ENCODE measurements at regions not wholly inside any gene's neighbourhood (a gene's known extent, or its start where the extent isn't known, plus 50 kb on each side); places are given as distances from the start of the nearest gene placed in this dataset.

DNA sequence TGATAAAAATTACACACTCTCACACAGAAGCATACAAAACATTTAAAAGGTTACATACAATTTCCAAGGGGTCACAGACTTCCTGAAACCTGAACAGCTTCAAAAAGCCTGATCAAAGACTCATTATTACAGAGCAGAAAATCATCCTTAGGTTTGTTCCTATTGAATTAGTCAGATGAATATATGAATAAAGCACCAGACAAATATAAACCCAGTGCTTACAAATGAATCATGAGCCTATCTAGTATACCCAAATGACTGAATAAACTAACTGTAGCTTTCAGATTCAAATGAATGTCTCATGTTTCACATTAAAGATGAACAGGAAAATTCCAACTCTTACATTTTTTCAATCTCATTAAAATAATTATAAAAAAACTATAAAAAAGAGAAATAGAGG lies 550.3 kb downstream of the SUCLG1 start:
- Histone ChIP-seq H3K79me1 (ENCODE audit: low read length) (no peaks in the 10 kb centered on the region), H2BK120ac (ENCODE audit: low read depth, low read length) (no peak overlapping the region), H2BK15ac (replicated peaks; ENCODE audit: low read depth) (no peak overlapping the region)

DNA sequence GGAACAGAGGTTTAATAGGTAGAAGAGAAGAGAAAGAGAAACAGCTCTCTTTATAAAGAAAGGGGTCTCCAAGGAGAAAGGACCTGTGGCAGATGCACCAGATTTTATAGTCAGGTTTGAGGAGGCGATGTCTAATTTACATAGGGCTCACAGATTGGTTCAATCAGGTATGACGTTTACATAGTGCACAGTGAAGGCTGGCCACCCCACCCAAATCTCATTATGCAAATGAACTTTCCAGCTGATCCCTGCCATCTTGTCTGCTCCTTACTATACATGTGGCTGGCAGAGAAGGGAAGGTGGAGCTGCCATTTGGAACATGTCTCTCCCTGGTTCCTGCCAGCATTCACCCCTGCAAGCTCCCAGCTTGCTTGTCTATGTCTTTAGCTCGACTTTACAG lies 557.8 kb downstream of the SUCLG1 start:
- H3K4me2 ChIP-seq (ENCODE audit: low read length): no peak overlapping the region
- H3K36me3 ChIP-seq (ENCODE audit: control insufficient read depth, insufficient read depth, low read length): no peaks in the 10 kb centered on the region
- no peak overlapping the region for H2AK5ac ChIP-seq (ENCODE audit: low read length)
- no peak overlapping the region for H3K23ac ChIP-seq (ENCODE audit: low read length)
- no peaks in the 10 kb centered on the region for H3K79me2 ChIP-seq (ENCODE audit: control insufficient read depth, insufficient read depth, low read length)
- no peak overlapping the region for H3K4me3 ChIP-seq (ENCODE audit: low read length)
- no peak overlapping the region for H4K8ac ChIP-seq (ENCODE audit: low read depth, low read length)
- H3K79me1 ChIP-seq (ENCODE audit: low read length): no peaks in the 10 kb centered on the region
- no peak overlapping the region for H3K27ac ChIP-seq (ENCODE audit: low read depth, low read length)
- H3K9ac ChIP-seq (ENCODE audit: low read length): no peak overlapping the region
- no peak overlapping the region for H4K5ac ChIP-seq (ENCODE audit: low read length)
- H3K18ac ChIP-seq (ENCODE audit: low read length): no peak overlapping the region
- peak; percentile 10 for DNase-seq
- no peak overlapping the region for H3K56ac ChIP-seq (ENCODE audit: low read length)
- H2BK120ac ChIP-seq (ENCODE audit: low read depth, low read length): no peak overlapping the region
- no peaks in the 10 kb centered on the region for H3K27me3 ChIP-seq (ENCODE audit: insufficient read depth, low read length, poor library complexity)
- H2BK5ac ChIP-seq (ENCODE audit: low read length): no peak overlapping the region
- H3K4me1 ChIP-seq (ENCODE audit: control insufficient read depth, low read depth, low read length): no peaks in the 10 kb centered on the region
- H2BK15ac ChIP-seq (replicated peaks; ENCODE audit: low read depth): no peak overlapping the region
- no CpG with 5 or more reads among the region's 3 CpGs for WGBS (ENCODE audit: extremely low coverage, insufficient coverage, low lambda C conversion rate)
- H3K4ac ChIP-seq (ENCODE audit: low read depth, low read length): no peak overlapping the region

More for the DNA sequence above, 550.3 kb downstream of the SUCLG1 start:
- Histone ChIP-seq H3K36me3 (ENCODE audit: control insufficient read depth, insufficient read depth, low read length) (no peaks in the 10 kb centered on the region), H3K23ac (ENCODE audit: low read length) (no peak overlapping the region), H3K27ac (ENCODE audit: low read depth, low read length) (no peak overlapping the region), H2AK5ac (ENCODE audit: low read length) (no peak overlapping the region), H4K8ac (ENCODE audit: low read depth, low read length) (no peak overlapping the region), H4K5ac (ENCODE audit: low read length) (no peak overlapping the region), H3K4ac (ENCODE audit: low read depth, low read length) (no peak overlapping the region), H3K9ac (ENCODE audit: low read length) (no peak overlapping the region), H3K56ac (ENCODE audit: low read length) (no peak overlapping the region), H2BK5ac (ENCODE audit: low read length) (no peak overlapping the region), H3K4me3 (ENCODE audit: low read length) (no peak overlapping the region), H3K27me3 (ENCODE audit: insufficient read depth, low read length, poor library complexity) (no peaks in the 10 kb centered on the region), H3K79me2 (ENCODE audit: control insufficient read depth, insufficient read depth, low read length) (no peaks in the 10 kb centered on the region), H3K18ac (ENCODE audit: low read length) (no peak overlapping the region), H3K4me2 (ENCODE audit: low read length) (no peak overlapping the region), H3K4me1 (ENCODE audit: control insufficient read depth, low read depth, low read length) (no peaks in the 10 kb centered on the region)
- DNase-seq: no peak

DNA sequence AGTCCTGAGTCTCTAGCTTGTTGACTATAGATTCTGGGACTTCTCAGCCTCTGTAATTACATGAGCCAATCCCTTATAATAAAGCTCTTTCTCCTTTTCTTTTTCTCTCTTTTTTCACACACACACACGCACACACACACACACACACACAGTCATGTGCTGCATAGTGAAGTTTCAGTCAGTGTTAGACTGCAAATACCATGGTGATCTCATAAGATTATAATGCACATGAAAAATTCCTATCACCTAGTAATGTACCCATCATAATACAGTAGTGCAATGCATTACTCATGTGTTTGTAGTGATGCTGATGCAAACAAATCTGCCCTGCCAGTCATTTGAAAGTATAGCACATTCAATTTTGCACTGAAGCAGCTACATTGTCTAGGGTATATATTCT lies 558.2 kb downstream of the SUCLG1 start:
- no peak overlapping the region for H2BK120ac ChIP-seq (ENCODE audit: low read depth, low read length)
- no CpG with 5 or more reads among the region's 1 CpG for WGBS (ENCODE audit: extremely low coverage, insufficient coverage, low lambda C conversion rate)

DNA sequence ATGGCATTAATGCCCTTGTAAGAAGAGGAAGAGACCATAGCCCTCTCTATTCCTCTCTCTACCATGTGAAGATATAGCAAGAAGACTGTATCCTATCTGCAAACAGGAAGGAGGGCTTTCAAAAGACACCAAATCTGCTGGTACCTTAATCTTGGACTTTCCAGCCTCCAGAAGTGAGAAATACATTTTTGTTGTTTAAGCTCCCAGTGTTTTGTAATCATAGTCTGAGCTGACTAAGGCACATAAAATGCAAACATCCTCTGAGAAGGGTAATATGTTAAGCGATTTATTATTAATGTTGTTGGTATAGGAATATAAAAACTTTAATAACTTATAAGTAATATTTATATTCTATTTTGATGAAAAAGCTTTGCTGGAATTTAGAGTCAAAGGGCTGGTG lies 559.8 kb downstream of the SUCLG1 start:
- Histone ChIP-seq H4K5ac (ENCODE audit: low read length) (no peak overlapping the region), H2AK5ac (ENCODE audit: low read length) (no peak overlapping the region), H3K79me1 (ENCODE audit: low read length) (no peaks in the 10 kb centered on the region), H3K4ac (ENCODE audit: low read depth, low read length) (no peak overlapping the region), H3K27me3 (ENCODE audit: insufficient read depth, low read length, poor library complexity) (no peaks in the 10 kb centered on the region), H3K56ac (ENCODE audit: low read length) (no peak overlapping the region), H3K9ac (ENCODE audit: low read length) (no peak overlapping the region), H3K4me3 (ENCODE audit: low read length) (no peak overlapping the region), H4K8ac (ENCODE audit: low read depth, low read length) (no peak overlapping the region), H3K4me1 (ENCODE audit: control insufficient read depth, low read depth, low read length) (no peaks in the 10 kb centered on the region), H2BK120ac (ENCODE audit: low read depth, low read length) (no peak overlapping the region), H3K4me2 (ENCODE audit: low read length) (no peak overlapping the region), H3K23ac (ENCODE audit: low read length) (no peak overlapping the region), H2BK5ac (ENCODE audit: low read length) (no peak overlapping the region), H3K27ac (ENCODE audit: low read depth, low read length) (no peak overlapping the region), H2BK15ac (replicated peaks; ENCODE audit: low read depth) (no peak overlapping the region), H3K79me2 (ENCODE audit: control insufficient read depth, insufficient read depth, low read length) (no peaks in the 10 kb centered on the region), H3K18ac (ENCODE audit: low read length) (no peak overlapping the region), H3K36me3 (ENCODE audit: control insufficient read depth, insufficient read depth, low read length) (no peaks in the 10 kb centered on the region)
- DNase-seq: no peak
- WGBS (ENCODE audit: extremely low coverage, insufficient coverage, low lambda C conversion rate): no CpG with 5 or more reads among the region's 1 CpG

More for the DNA sequence above, 558.2 kb downstream of the SUCLG1 start:
- DNase-seq: peak; percentile 2
- H3K36me3 ChIP-seq (ENCODE audit: control insufficient read depth, insufficient read depth, low read length): no peaks in the 10 kb centered on the region
- H3K27ac ChIP-seq (ENCODE audit: low read depth, low read length): no peak overlapping the region
- H2BK15ac ChIP-seq (replicated peaks; ENCODE audit: low read depth): no peak overlapping the region
- H3K79me2 ChIP-seq (ENCODE audit: control insufficient read depth, insufficient read depth, low read length): no peaks in the 10 kb centered on the region
- no peak overlapping the region for H4K5ac ChIP-seq (ENCODE audit: low read length)
- no peaks in the 10 kb centered on the region for H3K27me3 ChIP-seq (ENCODE audit: insufficient read depth, low read length, poor library complexity)
- H4K8ac ChIP-seq (ENCODE audit: low read depth, low read length): no peak overlapping the region
- no peak overlapping the region for H2BK5ac ChIP-seq (ENCODE audit: low read length)
- no peaks in the 10 kb centered on the region for H3K4me1 ChIP-seq (ENCODE audit: control insufficient read depth, low read depth, low read length)
- H3K56ac ChIP-seq (ENCODE audit: low read length): no peak overlapping the region
- H3K4me3 ChIP-seq (ENCODE audit: low read length): no peak overlapping the region
- no peak overlapping the region for H2AK5ac ChIP-seq (ENCODE audit: low read length)
- H3K9ac ChIP-seq (ENCODE audit: low read length): no peak overlapping the region
- no peak overlapping the region for H3K4me2 ChIP-seq (ENCODE audit: low read length)
- no peak overlapping the region for H3K4ac ChIP-seq (ENCODE audit: low read depth, low read length)
- no peak overlapping the region for H3K18ac ChIP-seq (ENCODE audit: low read length)
- no peaks in the 10 kb centered on the region for H3K79me1 ChIP-seq (ENCODE audit: low read length)
- no peak overlapping the region for H3K23ac ChIP-seq (ENCODE audit: low read length)

DNA sequence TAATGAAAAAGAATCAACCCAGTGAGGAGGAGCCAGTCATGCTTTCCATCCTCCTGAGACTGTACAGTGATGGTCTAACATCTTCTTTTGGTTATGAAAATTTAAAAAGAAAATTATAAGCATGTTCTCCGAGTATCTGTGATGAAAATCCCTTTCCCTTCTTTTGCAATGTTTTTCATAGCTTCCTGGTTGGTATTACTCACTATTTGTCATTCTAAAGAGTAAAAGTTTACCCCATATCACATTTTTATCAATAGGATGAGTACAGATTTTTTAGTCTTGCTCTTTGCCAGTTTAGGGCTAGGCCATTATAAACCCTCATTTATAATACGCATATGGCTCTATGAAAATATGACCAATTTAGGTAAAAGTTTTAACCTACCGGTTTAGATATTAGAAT lies 564.1 kb downstream of the SUCLG1 start:
- Histone ChIP-seq H2BK5ac (ENCODE audit: low read length) (no peak overlapping the region), H3K4ac (ENCODE audit: low read depth, low read length) (no peak overlapping the region), H3K79me1 (ENCODE audit: low read length) (no peaks in the 10 kb centered on the region), H3K23ac (ENCODE audit: low read length) (no peak overlapping the region), H2BK120ac (ENCODE audit: low read depth, low read length) (no peak overlapping the region), H2BK15ac (replicated peaks; ENCODE audit: low read depth) (no peak overlapping the region), H3K4me3 (ENCODE audit: low read length) (no peak overlapping the region), H4K5ac (ENCODE audit: low read length) (no peak overlapping the region), H3K4me2 (ENCODE audit: low read length) (no peak overlapping the region), H3K27ac (ENCODE audit: low read depth, low read length) (no peak overlapping the region), H2AK5ac (ENCODE audit: low read length) (no peak overlapping the region), H3K79me2 (ENCODE audit: control insufficient read depth, insufficient read depth, low read length) (no peaks in the 10 kb centered on the region), H3K36me3 (ENCODE audit: control insufficient read depth, insufficient read depth, low read length) (no peaks in the 10 kb centered on the region), H3K27me3 (ENCODE audit: insufficient read depth, low read length, poor library complexity) (no peaks in the 10 kb centered on the region), H3K56ac (ENCODE audit: low read length) (no peak overlapping the region), H4K8ac (ENCODE audit: low read depth, low read length) (no peak overlapping the region), H3K4me1 (ENCODE audit: control insufficient read depth, low read depth, low read length) (no peaks in the 10 kb centered on the region), H3K9ac (ENCODE audit: low read length) (no peak overlapping the region), H3K18ac (ENCODE audit: low read length) (no peak overlapping the region)
- no peak for DNase-seq
- no CpG with 5 or more reads among the region's 3 CpGs for WGBS (ENCODE audit: extremely low coverage, insufficient coverage, low lambda C conversion rate)

DNA sequence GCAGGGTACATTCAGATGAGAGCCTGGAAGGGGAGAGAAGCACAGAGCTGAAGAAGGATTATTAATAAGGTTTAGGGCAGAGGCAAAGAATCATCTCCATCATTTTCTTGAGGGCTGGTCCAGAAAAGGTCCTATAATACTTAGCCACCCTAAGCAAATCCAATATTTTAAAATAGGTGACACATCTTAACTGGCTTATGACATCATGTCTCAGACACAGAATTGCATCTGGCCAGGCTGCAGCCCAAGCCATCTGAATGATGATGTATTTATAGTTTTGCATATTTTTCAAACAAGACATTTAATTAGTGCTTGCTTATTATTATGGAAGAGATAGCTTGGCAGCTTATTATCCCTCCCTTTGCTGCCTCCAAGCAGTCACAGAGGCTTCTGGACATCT lies 571.3 kb downstream of the SUCLG1 start:
- H3K79me2 ChIP-seq (ENCODE audit: control insufficient read depth, insufficient read depth, low read length): no peaks in the 10 kb centered on the region
- H2BK120ac ChIP-seq (ENCODE audit: low read depth, low read length): no peak overlapping the region
- no peaks in the 10 kb centered on the region for H3K27me3 ChIP-seq (ENCODE audit: insufficient read depth, low read length, poor library complexity)
- no peak overlapping the region for H2BK15ac ChIP-seq (replicated peaks; ENCODE audit: low read depth)
- H2AK5ac ChIP-seq (ENCODE audit: low read length): no peak overlapping the region
- H3K36me3 ChIP-seq (ENCODE audit: control insufficient read depth, insufficient read depth, low read length): no peaks in the 10 kb centered on the region
- H3K4me2 ChIP-seq (ENCODE audit: low read length): no peak overlapping the region
- no peak overlapping the region for H3K56ac ChIP-seq (ENCODE audit: low read length)
- no peak overlapping the region for H3K4me3 ChIP-seq (ENCODE audit: low read length)
- H4K8ac ChIP-seq (ENCODE audit: low read depth, low read length): no peak overlapping the region
- H3K79me1 ChIP-seq (ENCODE audit: low read length): no peaks in the 10 kb centered on the region
- no peak overlapping the region for H3K4ac ChIP-seq (ENCODE audit: low read depth, low read length)
- H4K5ac ChIP-seq (ENCODE audit: low read length): no peak overlapping the region
- H3K23ac ChIP-seq (ENCODE audit: low read length): no peak overlapping the region
- H3K27ac ChIP-seq (ENCODE audit: low read depth, low read length): no peak overlapping the region
- no peak overlapping the region for H3K18ac ChIP-seq (ENCODE audit: low read length)
- no peaks in the 10 kb centered on the region for H3K4me1 ChIP-seq (ENCODE audit: control insufficient read depth, low read depth, low read length)
- no peak overlapping the region for H3K9ac ChIP-seq (ENCODE audit: low read length)
- H2BK5ac ChIP-seq (ENCODE audit: low read length): no peak overlapping the region
- DNase-seq: no peak

Data from mesendoderm (in vitro differentiated cells).